Activated CD4-positive, alpha-beta T cell treated with anti-CD3 and anti-CD28 coated beads for 36 hours (primary cell): ENCODE measurements at regions not wholly inside any gene's neighbourhood (a gene's known extent, or its start where the extent isn't known, plus 50 kb on each side); places are given as distances from the start of the nearest gene placed in this dataset.

ENCODE experiments used
- ATAC-seq: fragments of 200-7000 bp; cut with Tn5 transposase; one replicate; pipeline ENCODE4 v1.10.0; 2021; ENCODE audit warnings: mild to moderate bottlenecking, moderate library complexity
- CTCF ChIA-PET: fragments of 350-600 bp; sonication (Branson Sonifier 250); formaldehyde crosslinking; loops from one replicate; lab custom pipeline; 2021; ENCODE audit warnings: antibody characterized with exemption; lab: Charles Lee
- POLR2A ChIA-PET: fragments of 350-600 bp; sonication (Branson Sonifier 250); formaldehyde crosslinking; loops from one replicate; lab custom pipeline; 2021; ENCODE audit warnings: antibody characterized with exemption, inconsistent platforms; lab: Charles Lee
- DNase-seq: peaks from one replicate; pipeline ENCODE4 v3.0.0-alpha.2; 2020
- H3K27ac Mint-ChIP-seq: one replicate; pipeline ENCODE4 v1.8.0; 2021; ENCODE audit warnings: mixed read lengths
- H3K27me3 Mint-ChIP-seq: one replicate; pipeline ENCODE4 v1.8.0; 2021; ENCODE audit warnings: mixed read lengths
- H3K36me3 Mint-ChIP-seq: one replicate; pipeline ENCODE4 v1.8.0; 2021; ENCODE audit warnings: low read depth, mixed read lengths
- H3K4me1 Mint-ChIP-seq: one replicate; pipeline ENCODE4 v1.8.0; 2021; ENCODE audit warnings: mixed read lengths
- H3K4me3 Mint-ChIP-seq: one replicate; pipeline ENCODE4 v1.8.0; 2021; ENCODE audit warnings: mild to moderate bottlenecking, moderate library complexity, mixed read lengths
- H3K9me3 Mint-ChIP-seq: one replicate; pipeline ENCODE4 v1.8.0; 2021; ENCODE audit warnings: low read depth, mixed read lengths
- intact Hi-C, 2 experiments: fragments of 100-400 bp; cut with DNase I in 1 of 2; cut with micrococcal nuclease in 1 of 2; formaldehyde crosslinking; loops; one replicate each; pipeline versions ENCODE4 v1.14.2 to v1.15.1; 2022 to 2024; cut with DNase I, micrococcal nuclease

GRCh38 chr2:2921011-2921720 lies 456.5 kb downstream of the EIPR1 start:
- Mint-ChIP-seq H3K27me3 (peaks cover 18% of the 10 kb centered on the region), H3K36me3 (no peaks in the 10 kb centered on the region), H3K4me3 (no peak overlapping the region), H3K27ac (no peak overlapping the region), H3K9me3 (no peaks in the 10 kb centered on the region), H3K4me1 (no peaks in the 10 kb centered on the region)
- ATAC-seq: no peak
- ChIA-PET CTCF (interaction anchor here (0.9 kb wide), 1 partner anchor 78 kb away, joined by 3 read pairs; no protein-coding TSS in a partner anchor), POLR2A (no interaction called here)
- DNase-seq: no peak
- intact Hi-C loops: no loop called here

- H3K4me3 Mint-ChIP-seq: no peak overlapping the region
- intact Hi-C loops: no loop called here
- ATAC-seq: no peak
- no peaks in the 10 kb centered on the region for H3K36me3 Mint-ChIP-seq
- ChIA-PET CTCF (interaction anchor here (0.6 to 1.0 kb wide), 3 partner anchors 12 to 629 kb away, joined by 3 to 4 read pairs (median 3); no protein-coding TSS in a partner anchor), POLR2A (no interaction called here)
- no peak for DNase-seq
- no peaks in the 10 kb centered on the region for H3K4me1 Mint-ChIP-seq
- peaks cover 4% of the 10 kb centered on the region for H3K9me3 Mint-ChIP-seq
- peaks cover 21% of the 10 kb centered on the region for H3K27me3 Mint-ChIP-seq
- H3K27ac Mint-ChIP-seq: no peak overlapping the region
Observed at GRCh38 chr2:2919574-2920365, 457.8 kb downstream of the EIPR1 start.

GRCh38 chr2:2919026-2919425 lies 458.6 kb downstream of the EIPR1 start:
- ChIA-PET POLR2A (no interaction called here), CTCF (no interaction called here)
- DNase-seq: no peak
- Mint-ChIP-seq H3K9me3 (peaks cover 4% of the 10 kb centered on the region), H3K27ac (no peak overlapping the region), H3K27me3 (peaks cover 19% of the 10 kb centered on the region), H3K36me3 (no peaks in the 10 kb centered on the region), H3K4me3 (no peak overlapping the region), H3K4me1 (no peaks in the 10 kb centered on the region)
- ATAC-seq: no peak
- intact Hi-C loops: no loop called here

GRCh38 chr2:2916621-2917020 lies 461.0 kb downstream of the EIPR1 start:
- Mint-ChIP-seq H3K4me1 (no peaks in the 10 kb centered on the region), H3K27ac (no peak overlapping the region), H3K36me3 (no peaks in the 10 kb centered on the region), H3K27me3 (peaks cover 14% of the 10 kb centered on the region), H3K9me3 (peaks cover 4% of the 10 kb centered on the region), H3K4me3 (no peak overlapping the region)
- ChIA-PET POLR2A (no interaction called here), CTCF (no interaction called here)
- ATAC-seq (no peak), DNase-seq (no peak)
- intact Hi-C loops: no loop called here

DNA sequence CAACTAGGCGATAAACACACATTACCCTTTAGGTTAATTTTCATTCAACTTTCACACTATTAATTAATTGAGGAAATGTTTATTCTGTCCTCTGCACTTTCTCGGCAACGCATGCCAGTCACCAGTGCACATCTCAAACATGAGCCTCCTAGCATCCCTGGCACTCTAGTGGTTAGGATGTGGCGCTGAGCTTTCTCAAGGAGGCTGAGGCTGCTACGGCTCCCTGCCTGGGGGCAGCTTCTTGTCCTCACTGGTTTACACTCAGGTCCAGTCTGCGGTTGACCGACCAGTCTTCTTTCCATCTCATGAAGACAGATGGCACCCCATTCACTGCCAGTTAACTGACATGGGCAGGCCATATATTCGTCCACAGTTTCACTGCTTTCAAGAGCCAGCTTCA lies 463.4 kb downstream of the EIPR1 start:
- CTCF ChIA-PET: interaction anchor here (0.6 kb wide), 1 partner anchor 29 kb away, joined by 3 read pairs; no protein-coding TSS in a partner anchor
- ATAC-seq: no peak
- peaks cover 14% of the 10 kb centered on the region for H3K27me3 Mint-ChIP-seq

DNA sequence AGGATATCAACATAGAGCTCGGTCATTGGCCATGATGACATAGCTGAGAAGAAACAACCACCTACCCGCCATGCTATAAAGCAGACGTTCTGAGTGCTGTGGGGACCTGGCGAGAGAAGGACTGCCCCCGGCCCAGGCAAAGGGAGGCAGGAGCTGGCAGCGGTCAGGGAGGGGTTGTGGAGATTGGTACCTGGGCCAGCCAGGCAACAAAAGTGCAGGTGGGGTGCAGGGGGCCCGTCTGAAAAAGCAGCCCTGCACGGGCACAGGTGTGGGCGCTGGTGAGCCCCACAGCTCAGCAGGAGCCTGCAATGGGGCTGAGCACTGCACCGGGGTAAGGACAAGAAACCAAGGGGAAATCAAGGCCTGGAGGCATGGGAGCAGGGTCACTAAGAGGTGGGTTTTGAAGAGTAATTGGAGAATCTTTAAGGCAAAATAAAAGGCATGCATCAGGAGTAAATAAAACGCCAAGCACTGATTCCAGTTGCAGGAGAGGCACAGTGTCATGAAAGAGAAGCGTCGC lies 464.0 kb downstream of the EIPR1 start:
- no peak for ATAC-seq
- H3K27me3 Mint-ChIP-seq: peaks cover 11% of the 10 kb centered on the region
- DNase-seq: no peak
- H3K4me3 Mint-ChIP-seq: no peak overlapping the region
- ChIA-PET CTCF (no interaction called here), POLR2A (no interaction called here)
- H3K36me3 Mint-ChIP-seq: no peaks in the 10 kb centered on the region
- no peak overlapping the region for H3K27ac Mint-ChIP-seq
- peaks cover 4% of the 10 kb centered on the region for H3K9me3 Mint-ChIP-seq
- intact Hi-C loops: no loop called here
- no peaks in the 10 kb centered on the region for H3K4me1 Mint-ChIP-seq

More for the DNA sequence above, 463.4 kb downstream of the EIPR1 start:
- Mint-ChIP-seq H3K9me3 (peaks cover 4% of the 10 kb centered on the region), H3K4me3 (no peak overlapping the region), H3K36me3 (no peaks in the 10 kb centered on the region), H3K4me1 (no peaks in the 10 kb centered on the region), H3K27ac (no peak overlapping the region)
- intact Hi-C loops: no loop called here
- POLR2A ChIA-PET: no interaction called here
- DNase-seq: no peak

DNA sequence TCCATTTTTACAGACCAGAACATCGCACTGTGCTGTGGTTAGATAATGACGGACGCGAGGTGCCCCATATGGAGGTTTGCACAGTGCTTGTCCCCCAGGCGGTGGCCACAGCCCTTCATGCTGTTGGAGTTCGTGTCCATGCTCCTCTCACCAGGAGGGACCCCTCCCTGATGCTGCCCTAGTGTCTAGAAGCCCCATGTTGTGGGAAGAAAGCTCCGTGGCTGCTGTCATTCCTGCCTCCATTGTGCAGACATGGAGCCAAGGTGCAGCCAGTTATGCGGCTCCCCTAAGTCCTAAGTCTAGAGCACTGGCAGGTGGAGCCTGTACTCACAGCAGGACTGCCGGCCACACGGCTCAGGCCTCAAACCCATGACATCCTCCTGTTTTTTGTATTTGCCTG lies 464.9 kb downstream of the EIPR1 start:
- Mint-ChIP-seq H3K9me3 (peaks cover 4% of the 10 kb centered on the region), H3K36me3 (no peaks in the 10 kb centered on the region), H3K4me1 (no peaks in the 10 kb centered on the region), H3K4me3 (no peak overlapping the region), H3K27me3 (peaks cover 7% of the 10 kb centered on the region), H3K27ac (no peak overlapping the region)
- no peak for DNase-seq
- ChIA-PET POLR2A (no interaction called here), CTCF (interaction anchor here (0.6 kb wide), 1 partner anchor 76 kb away, joined by 4 read pairs; no protein-coding TSS in a partner anchor)
- ATAC-seq: no peak
- intact Hi-C loops: no loop called here

GRCh38 chr2:2912293-2912692 lies 465.3 kb downstream of the EIPR1 start:
- Mint-ChIP-seq H3K9me3 (peaks cover 4% of the 10 kb centered on the region), H3K27me3 (peaks cover 7% of the 10 kb centered on the region), H3K27ac (no peak overlapping the region), H3K4me1 (no peaks in the 10 kb centered on the region), H3K4me3 (no peak overlapping the region), H3K36me3 (no peaks in the 10 kb centered on the region)
- no peak for DNase-seq
- intact Hi-C loops: no loop called here
- no peak for ATAC-seq
- ChIA-PET CTCF (interaction anchor here (0.6 kb wide), 1 partner anchor 76 kb away, joined by 4 read pairs; no protein-coding TSS in a partner anchor), POLR2A (no interaction called here)

GRCh38 chr2:2910259-2910658 lies 467.4 kb downstream of the EIPR1 start:
- ATAC-seq (no peak), DNase-seq (no peak)
- H3K27ac Mint-ChIP-seq: no peak overlapping the region
- no peaks in the 10 kb centered on the region for H3K4me1 Mint-ChIP-seq
- H3K36me3 Mint-ChIP-seq: no peaks in the 10 kb centered on the region
- no peaks in the 10 kb centered on the region for H3K27me3 Mint-ChIP-seq
- intact Hi-C loops: no loop called here
- H3K4me3 Mint-ChIP-seq: no peak overlapping the region
- POLR2A ChIA-PET: no interaction called here
- no peaks in the 10 kb centered on the region for H3K9me3 Mint-ChIP-seq
- CTCF ChIA-PET: no interaction called here

DNA sequence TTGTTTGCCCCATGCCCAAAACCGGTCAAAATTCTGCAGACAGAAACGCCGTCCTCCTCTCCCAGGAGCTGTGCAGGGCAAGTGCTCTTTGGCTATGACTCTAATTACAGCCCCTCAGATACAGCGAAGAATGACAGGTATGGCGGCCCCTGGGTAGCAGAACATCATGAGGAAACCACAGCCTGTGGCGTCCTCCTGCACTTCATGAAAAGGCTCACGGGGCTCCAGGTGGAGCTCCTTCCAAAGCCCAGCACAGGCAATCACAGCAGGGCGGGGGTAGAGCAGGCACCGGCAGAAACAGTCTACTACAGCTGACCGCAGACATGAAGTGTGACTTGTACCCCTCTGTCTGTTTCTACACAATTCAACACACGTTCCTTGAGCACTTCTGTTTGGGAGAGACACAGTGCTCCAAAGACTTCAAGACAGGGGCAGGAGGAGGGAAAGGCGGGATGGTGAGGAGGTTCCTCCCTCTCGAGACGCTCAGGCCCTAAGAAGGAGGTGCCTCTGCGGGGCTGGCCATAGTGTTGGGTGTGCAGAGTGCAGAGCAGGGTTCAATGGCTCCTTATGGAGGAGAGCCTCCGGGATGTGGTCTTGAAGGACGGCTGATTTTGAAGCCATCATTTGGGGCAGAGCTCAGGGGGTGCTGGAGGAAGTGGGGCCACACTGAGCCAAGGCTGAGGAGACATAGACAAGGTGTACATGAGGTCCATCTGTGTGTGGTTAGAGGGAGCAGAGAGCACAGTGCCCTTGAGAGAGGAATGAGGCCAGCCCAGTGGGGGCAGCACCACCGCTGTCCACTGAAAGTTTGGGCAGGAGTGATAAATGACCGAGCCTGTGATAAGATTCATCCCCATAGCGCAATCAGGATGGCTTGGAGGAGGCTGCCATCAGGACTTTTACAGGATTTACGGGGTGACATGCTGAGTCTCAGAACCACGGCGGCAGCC lies 468.3 kb downstream of the EIPR1 start:
- intact Hi-C loops: no loop called here
- H3K4me3 Mint-ChIP-seq: no peak overlapping the region
- DNase-seq (no peak), ATAC-seq (no peak)
- no peak overlapping the region for H3K27ac Mint-ChIP-seq
- no peaks in the 10 kb centered on the region for H3K4me1 Mint-ChIP-seq
- POLR2A ChIA-PET: no interaction called here
- H3K36me3 Mint-ChIP-seq: no peaks in the 10 kb centered on the region
- CTCF ChIA-PET: interaction anchor here (0.8 kb wide), 1 partner anchor 55 kb away, joined by 3 read pairs; no protein-coding TSS in a partner anchor
- H3K9me3 Mint-ChIP-seq: no peaks in the 10 kb centered on the region
- H3K27me3 Mint-ChIP-seq: no peaks in the 10 kb centered on the region

DNA sequence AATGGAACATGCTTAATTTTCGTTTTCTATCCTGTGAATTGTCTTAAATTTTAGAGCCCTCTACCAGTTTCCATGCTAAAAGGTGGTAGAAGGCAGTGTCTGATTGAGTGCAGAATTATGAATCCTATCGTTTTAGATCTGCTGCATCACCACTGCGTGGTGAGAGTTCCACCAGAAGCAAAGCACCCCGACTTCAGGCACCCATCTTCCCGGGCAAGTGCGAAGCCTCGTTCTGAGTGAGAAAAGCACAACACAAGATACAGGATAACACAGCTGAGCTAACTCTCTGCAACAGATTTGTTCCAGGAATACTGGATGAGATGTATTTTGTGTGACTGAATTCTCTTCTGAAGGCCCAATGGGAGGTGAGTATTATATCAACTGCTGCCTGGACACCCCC lies 471.5 kb downstream of the EIPR1 start:
- Mint-ChIP-seq H3K27ac (no peak overlapping the region), H3K4me1 (peaks cover 10% of the 10 kb centered on the region), H3K9me3 (no peaks in the 10 kb centered on the region), H3K4me3 (no peak overlapping the region), H3K27me3 (no peaks in the 10 kb centered on the region), H3K36me3 (no peaks in the 10 kb centered on the region)
- ChIA-PET CTCF (no interaction called here), POLR2A (no interaction called here)
- ATAC-seq: no peak
- DNase-seq: no peak
- intact Hi-C loops: no loop called here
